ENCODE measurements at regions not wholly inside any gene's neighbourhood (a gene's known extent, or its start where the extent isn't known, plus 50 kb on each side); places are given as distances from the start of the nearest gene placed in this dataset.

GRCh38 chr6:167553736-167554119 lies 228.8 kb downstream of the TTLL2 start:
- H3K9me3 ChIP-seq (ENCODE audit: control insufficient read depth, low read length): peaks cover 8% of the 10 kb centered on the region

GRCh38 chr6:167554854-167555253 lies 230.0 kb downstream of the TTLL2 start:
- no peak for DNase-seq
- no peak overlapping the region for H2AK5ac ChIP-seq (ENCODE audit: low read length, severe bottlenecking)
- WGBS: 94% methylated on average over 11 of the region's 11 CpGs
- no peak overlapping the region for H2BK12ac ChIP-seq (ENCODE audit: low read length in 2 of 2)
- peaks cover 8% of the 10 kb centered on the region for H3K9me3 ChIP-seq (ENCODE audit: control insufficient read depth, low read length)
- H3K18ac ChIP-seq (ENCODE audit: low read depth in 1 of 2, low read length in 2 of 2): no peak overlapping the region
- H2BK15ac ChIP-seq (ENCODE audit: low read depth, poor library complexity, severe bottlenecking): no peak overlapping the region
- no peak overlapping the region for H3K9ac ChIP-seq (ENCODE audit: low read length)
- H3K36me3 ChIP-seq (ENCODE audit: control insufficient read depth in 1 of 2, insufficient read depth in 2 of 2, low read depth in 1 of 2, low read length in 2 of 2): no peaks in the 10 kb centered on the region
- peaks cover 0 to 15% of the 10 kb centered on the region in 2 experiments for H3K27me3 ChIP-seq (ENCODE audit: control insufficient read depth in 1 of 2, insufficient read depth in 1 of 2, low read length in 2 of 2)
- H2BK120ac ChIP-seq (ENCODE audit: low read depth, low read length): no peak overlapping the region
- H2AFZ ChIP-seq (ENCODE audit: low read depth, low read length): no peak overlapping the region
- H3K27ac ChIP-seq (ENCODE audit: low read length, poor library complexity, severe bottlenecking): no peak overlapping the region
- H3K4ac ChIP-seq (ENCODE audit: low read depth in 1 of 2, low read length in 2 of 2): no peak overlapping the region
- no peak overlapping the region for H4K91ac ChIP-seq (ENCODE audit: low read length)
- H3K14ac ChIP-seq (ENCODE audit: low read length in 2 of 2): no peak overlapping the region
- H3K4me1 ChIP-seq (ENCODE audit: control insufficient read depth, insufficient read depth, low read depth, low read length): no peaks in the 10 kb centered on the region
- no peak overlapping the region for H3K4me3 ChIP-seq (ENCODE audit: insufficient read depth in 1 of 2, low read depth in 1 of 2, low read length in 2 of 2)
- no peak overlapping the region for H4K8ac ChIP-seq (ENCODE audit: low read length)
- no peak overlapping the region for H2BK5ac ChIP-seq (ENCODE audit: low read depth, low read length, poor library complexity, severe bottlenecking)
- H3K23ac ChIP-seq (ENCODE audit: low read length in 2 of 2): no peak overlapping the region
- no peaks in the 10 kb centered on the region for H3K79me1 ChIP-seq (replicated peaks; ENCODE audit: low read length, poor library complexity, severe bottlenecking)
- no peak overlapping the region for H3K4me2 ChIP-seq (ENCODE audit: low read length, poor library complexity, severe bottlenecking)

More at GRCh38 chr6:167553736-167554119, 228.8 kb downstream of the TTLL2 start:
- no peak overlapping the region for H2BK15ac ChIP-seq (ENCODE audit: low read depth, poor library complexity, severe bottlenecking)
- peaks cover 0 to 15% of the 10 kb centered on the region in 2 experiments for H3K27me3 ChIP-seq (ENCODE audit: control insufficient read depth in 1 of 2, insufficient read depth in 1 of 2, low read length in 2 of 2)
- H3K79me1 ChIP-seq (replicated peaks; ENCODE audit: low read length, poor library complexity, severe bottlenecking): no peaks in the 10 kb centered on the region
- 83% methylated on average over 8 of the region's 9 CpGs for WGBS
- H3K4me1 ChIP-seq (ENCODE audit: control insufficient read depth, insufficient read depth, low read depth, low read length): no peaks in the 10 kb centered on the region
- H3K18ac ChIP-seq (ENCODE audit: low read depth in 1 of 2, low read length in 2 of 2): no peak overlapping the region
- no peak overlapping the region for H2BK12ac ChIP-seq (ENCODE audit: low read length in 2 of 2)
- no peak overlapping the region for H3K4me2 ChIP-seq (ENCODE audit: low read length, poor library complexity, severe bottlenecking)
- no peak overlapping the region for H4K91ac ChIP-seq (ENCODE audit: low read length)
- no peaks in the 10 kb centered on the region for H3K36me3 ChIP-seq (ENCODE audit: control insufficient read depth in 1 of 2, insufficient read depth in 2 of 2, low read depth in 1 of 2, low read length in 2 of 2)
- no peak overlapping the region for H3K4me3 ChIP-seq (ENCODE audit: insufficient read depth in 1 of 2, low read depth in 1 of 2, low read length in 2 of 2)
- H4K8ac ChIP-seq (ENCODE audit: low read length): no peak overlapping the region
- H2AFZ ChIP-seq (ENCODE audit: low read depth, low read length): no peak overlapping the region
- H2BK120ac ChIP-seq (ENCODE audit: low read depth, low read length): no peak overlapping the region
- no peak overlapping the region for H3K14ac ChIP-seq (ENCODE audit: low read length in 2 of 2)
- H3K4ac ChIP-seq (ENCODE audit: low read depth in 1 of 2, low read length in 2 of 2): no peak overlapping the region
- H3K27ac ChIP-seq (ENCODE audit: low read length, poor library complexity, severe bottlenecking): no peak overlapping the region
- H2AK5ac ChIP-seq (ENCODE audit: low read length, severe bottlenecking): no peak overlapping the region
- no peak overlapping the region for H3K23ac ChIP-seq (ENCODE audit: low read length in 2 of 2)
- no peak overlapping the region for H2BK5ac ChIP-seq (ENCODE audit: low read depth, low read length, poor library complexity, severe bottlenecking)
- DNase-seq: no peak
- no peak overlapping the region for H3K9ac ChIP-seq (ENCODE audit: low read length)

GRCh38 chr6:167555836-167556235 lies 230.9 kb downstream of the TTLL2 start:
- no peaks in the 10 kb centered on the region for H3K4me1 ChIP-seq (ENCODE audit: control insufficient read depth, insufficient read depth, low read depth, low read length)
- no peak overlapping the region for H4K8ac ChIP-seq (ENCODE audit: low read length)
- no peak for DNase-seq
- H3K36me3 ChIP-seq (ENCODE audit: control insufficient read depth in 1 of 2, insufficient read depth in 2 of 2, low read depth in 1 of 2, low read length in 2 of 2): no peaks in the 10 kb centered on the region
- H2BK120ac ChIP-seq (ENCODE audit: low read depth, low read length): no peak overlapping the region
- no peak overlapping the region for H3K4ac ChIP-seq (ENCODE audit: low read depth in 1 of 2, low read length in 2 of 2)
- H3K23ac ChIP-seq (ENCODE audit: low read length in 2 of 2): no peak overlapping the region
- H3K14ac ChIP-seq (ENCODE audit: low read length in 2 of 2): no peak overlapping the region
- H3K4me3 ChIP-seq (ENCODE audit: insufficient read depth in 1 of 2, low read depth in 1 of 2, low read length in 2 of 2): no peak overlapping the region
- H2AK5ac ChIP-seq (ENCODE audit: low read length, severe bottlenecking): no peak overlapping the region
- no peak overlapping the region for H2BK15ac ChIP-seq (ENCODE audit: low read depth, poor library complexity, severe bottlenecking)
- H4K91ac ChIP-seq (ENCODE audit: low read length): no peak overlapping the region
- no peak overlapping the region for H3K27ac ChIP-seq (ENCODE audit: low read length, poor library complexity, severe bottlenecking)
- H3K4me2 ChIP-seq (ENCODE audit: low read length, poor library complexity, severe bottlenecking): no peak overlapping the region
- H3K9me3 ChIP-seq (ENCODE audit: control insufficient read depth, low read length): peaks cover 8% of the 10 kb centered on the region
- no peak overlapping the region for H2BK5ac ChIP-seq (ENCODE audit: low read depth, low read length, poor library complexity, severe bottlenecking)
- no peak overlapping the region for H3K9ac ChIP-seq (ENCODE audit: low read length)
- no peak overlapping the region for H3K18ac ChIP-seq (ENCODE audit: low read depth in 1 of 2, low read length in 2 of 2)
- H2BK12ac ChIP-seq (ENCODE audit: low read length in 2 of 2): no peak overlapping the region
- H2AFZ ChIP-seq (ENCODE audit: low read depth, low read length): no peak overlapping the region
- peaks cover 0 to 9% of the 10 kb centered on the region in 2 experiments for H3K27me3 ChIP-seq (ENCODE audit: control insufficient read depth in 1 of 2, insufficient read depth in 1 of 2, low read length in 2 of 2)
- no peaks in the 10 kb centered on the region for H3K79me1 ChIP-seq (replicated peaks; ENCODE audit: low read length, poor library complexity, severe bottlenecking)

- no peak for DNase-seq
- Histone ChIP-seq H3K9me3 (ENCODE audit: control insufficient read depth, low read length) (peaks cover 8% of the 10 kb centered on the region), H2BK5ac (ENCODE audit: low read depth, low read length, poor library complexity, severe bottlenecking) (no peak overlapping the region), H2BK12ac (ENCODE audit: low read length in 2 of 2) (no peak overlapping the region), H3K79me1 (replicated peaks; ENCODE audit: low read length, poor library complexity, severe bottlenecking) (no peaks in the 10 kb centered on the region), H2BK15ac (ENCODE audit: low read depth, poor library complexity, severe bottlenecking) (no peak overlapping the region), H3K27me3 (ENCODE audit: control insufficient read depth in 1 of 2, insufficient read depth in 1 of 2, low read length in 2 of 2) (peaks cover 0 to 1% of the 10 kb centered on the region in 2 experiments), H4K8ac (ENCODE audit: low read length) (no peak overlapping the region), H3K23ac (ENCODE audit: low read length in 2 of 2) (no peak overlapping the region), H3K4me1 (ENCODE audit: control insufficient read depth, insufficient read depth, low read depth, low read length) (no peaks in the 10 kb centered on the region), H3K36me3 (ENCODE audit: control insufficient read depth in 1 of 2, insufficient read depth in 2 of 2, low read depth in 1 of 2, low read length in 2 of 2) (no peaks in the 10 kb centered on the region), H3K4ac (ENCODE audit: low read depth in 1 of 2, low read length in 2 of 2) (no peak overlapping the region), H2AFZ (ENCODE audit: low read depth, low read length) (no peak overlapping the region), H2AK5ac (ENCODE audit: low read length, severe bottlenecking) (no peak overlapping the region), H4K91ac (ENCODE audit: low read length) (no peak overlapping the region), H3K27ac (ENCODE audit: low read length, poor library complexity, severe bottlenecking) (no peak overlapping the region), H3K4me2 (ENCODE audit: low read length, poor library complexity, severe bottlenecking) (no peak overlapping the region), H2BK120ac (ENCODE audit: low read depth, low read length) (no peak overlapping the region), H3K4me3 (ENCODE audit: insufficient read depth in 1 of 2, low read depth in 1 of 2, low read length in 2 of 2) (no peak overlapping the region), H3K14ac (ENCODE audit: low read length in 2 of 2) (no peak overlapping the region), H3K9ac (ENCODE audit: low read length) (no peak overlapping the region), H3K18ac (ENCODE audit: low read depth in 1 of 2, low read length in 2 of 2) (no peak overlapping the region)
- 68% methylated on average over 3 of the region's 5 CpGs for WGBS
Observed at GRCh38 chr6:167557675-167558074, 232.8 kb downstream of the TTLL2 start.

Data from mesenchymal stem cell (in vitro differentiated cells and primary cell).